Glutamatergic neuron (in vitro differentiated cells): ENCODE measurements at regions not wholly inside any gene's neighbourhood (a gene's known extent, or its start where the extent isn't known, plus 50 kb on each side); places are given as distances from the start of the nearest gene placed in this dataset.

Experiments
- DNase-seq: peaks from one replicate; pipeline ENCODE4 v3.0.0; 2022
- H3K27ac Mint-ChIP-seq: one replicate; pipeline ENCODE4 v1.8.0; 2020; ENCODE audit warnings: mild to moderate bottlenecking, mixed read lengths, inconsistent platforms; ENCODE audit not compliant: unreplicated experiment
- H3K27me3 Mint-ChIP-seq: one replicate; pipeline ENCODE4 v1.8.0; 2020; ENCODE audit warnings: mild to moderate bottlenecking, moderate library complexity, mixed read lengths, inconsistent platforms; ENCODE audit not compliant: unreplicated experiment
- H3K36me3 Mint-ChIP-seq: one replicate; pipeline ENCODE4 v1.8.0; 2020; ENCODE audit warnings: mild to moderate bottlenecking, mixed read lengths, inconsistent platforms; ENCODE audit not compliant: unreplicated experiment
- H3K4me1 Mint-ChIP-seq: one replicate; pipeline ENCODE4 v1.8.0; 2020; ENCODE audit warnings: mild to moderate bottlenecking, low read depth, mixed read lengths, inconsistent platforms; ENCODE audit not compliant: unreplicated experiment
- H3K4me3 Mint-ChIP-seq: one replicate; pipeline ENCODE4 v1.8.0; 2020; ENCODE audit warnings: mild to moderate bottlenecking, mixed read lengths, inconsistent platforms; ENCODE audit not compliant: unreplicated experiment
- H3K9me3 Mint-ChIP-seq: one replicate; pipeline ENCODE4 v1.8.0; 2020; ENCODE audit warnings: mild to moderate bottlenecking, moderate library complexity, mixed read lengths, inconsistent platforms; ENCODE audit not compliant: unreplicated experiment
- CTCF ChIP-seq: fragments of 200-600 bp; sonication (generic); IDR thresholded peaks from one replicate; pipeline ENCODE4 v1.5.0; 2021; ENCODE audit not compliant: partially characterized antibody, unreplicated experiment

GRCh38 chr16:54707813-54708212 is 222.9 kb upstream of the IRX5 start:
- Mint-ChIP-seq H3K27ac (no peak overlapping the region), H3K36me3 (no peaks in the 10 kb centered on the region), H3K4me1 (no peaks in the 10 kb centered on the region), H3K4me3 (no peak overlapping the region), H3K9me3 (no peaks in the 10 kb centered on the region), H3K27me3 (peaks cover 1% of the 10 kb centered on the region)
- DNase-seq = no peak
- no peak for TF ChIP-seq CTCF

GRCh38 chr16:54706406-54706805 is 224.3 kb upstream of the IRX5 start:
- H3K4me3 Mint-ChIP-seq = no peak overlapping the region
- TF ChIP-seq CTCF = no peak
- H3K9me3 Mint-ChIP-seq = no peaks in the 10 kb centered on the region
- H3K36me3 Mint-ChIP-seq = no peaks in the 10 kb centered on the region
- DNase-seq = no peak
- no peak overlapping the region for H3K27ac Mint-ChIP-seq
- no peaks in the 10 kb centered on the region for H3K4me1 Mint-ChIP-seq
- peaks cover 1% of the 10 kb centered on the region for H3K27me3 Mint-ChIP-seq

GRCh38 chr16:54703339-54703738 is 227.3 kb upstream of the IRX5 start:
- H3K27me3 Mint-ChIP-seq = peaks cover 1% of the 10 kb centered on the region
- H3K4me3 Mint-ChIP-seq = no peak overlapping the region
- H3K4me1 Mint-ChIP-seq = no peaks in the 10 kb centered on the region
- no peaks in the 10 kb centered on the region for H3K36me3 Mint-ChIP-seq
- TF ChIP-seq CTCF = no peak
- no peak for DNase-seq
- no peak overlapping the region for H3K27ac Mint-ChIP-seq
- H3K9me3 Mint-ChIP-seq = peaks cover 2% of the 10 kb centered on the region

GRCh38 chr16:54699656-54700055 is 231.0 kb upstream of the IRX5 start:
- TF ChIP-seq CTCF = no peak
- H3K4me3 Mint-ChIP-seq = no peak overlapping the region
- H3K36me3 Mint-ChIP-seq = no peaks in the 10 kb centered on the region
- H3K27me3 Mint-ChIP-seq = peaks cover 1% of the 10 kb centered on the region
- H3K4me1 Mint-ChIP-seq = no peaks in the 10 kb centered on the region
- no peak overlapping the region for H3K27ac Mint-ChIP-seq
- DNase-seq = no peak
- H3K9me3 Mint-ChIP-seq = peaks cover 2% of the 10 kb centered on the region

GRCh38 chr16:54697677-54698076 is 233.0 kb upstream of the IRX5 start:
- Mint-ChIP-seq H3K4me3 (no peak overlapping the region), H3K36me3 (no peaks in the 10 kb centered on the region), H3K4me1 (no peaks in the 10 kb centered on the region), H3K27ac (no peak overlapping the region), H3K27me3 (no peaks in the 10 kb centered on the region), H3K9me3 (peaks cover 2% of the 10 kb centered on the region)
- DNase-seq = no peak
- TF ChIP-seq CTCF = no peak
